ENCODE measurements at regions not wholly inside any gene's neighbourhood (a gene's known extent, or its start where the extent isn't known, plus 50 kb on each side); places are given as distances from the start of the nearest gene placed in this dataset.

DNA sequence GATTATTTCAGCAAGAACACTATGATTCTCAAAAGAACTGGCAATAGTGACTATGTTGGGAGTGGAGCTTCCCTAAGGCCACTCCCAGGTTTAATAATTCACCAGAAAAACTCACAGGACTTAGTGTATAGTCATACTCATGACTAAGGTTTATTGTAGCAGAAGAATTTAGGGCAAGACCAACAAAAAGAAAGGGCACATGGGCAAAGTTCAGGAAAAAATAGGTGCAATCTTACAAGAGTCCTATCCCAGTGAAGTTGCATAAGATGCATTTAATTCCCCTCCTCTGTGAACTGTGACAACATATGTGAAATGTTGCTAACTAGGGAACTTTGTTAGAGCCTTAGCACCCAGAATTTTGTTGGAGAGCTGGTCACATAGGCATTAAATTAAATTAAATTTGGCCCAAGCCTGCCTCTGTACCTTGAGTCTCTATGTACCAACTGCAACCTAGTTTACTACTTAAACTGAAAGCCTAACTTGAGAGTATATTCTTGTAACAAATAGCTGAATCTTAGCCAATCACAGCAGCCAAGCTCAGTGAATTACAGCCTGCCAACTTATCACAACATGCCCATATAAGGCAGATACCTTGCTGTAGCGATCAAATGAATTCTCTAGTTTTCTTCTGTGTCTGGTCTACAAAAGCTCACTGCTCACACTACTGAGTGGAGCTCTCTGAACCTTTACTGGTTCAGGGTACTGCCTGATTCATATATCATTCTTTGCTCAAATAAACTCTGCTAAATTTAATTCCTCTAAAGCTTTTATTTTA, 386.2 kb upstream of the ARHGEF26 start:
- Mint-ChIP-seq H3K4me1 (no peaks in the 10 kb centered on the region), H3K36me3 (no peaks in the 10 kb centered on the region), H3K27me3 (ENCODE audit: insufficient read depth, low read depth) (no peaks in the 10 kb centered on the region), H3K9me3 (peaks cover 6% of the 10 kb centered on the region), H3K4me3 (no peak overlapping the region), H3K27ac (no peak overlapping the region)
- Histone ChIP-seq H3K4me2 (no peak overlapping the region), H3F3A (ENCODE audit: low read depth) (no peaks in the 10 kb centered on the region), H3K36me3 (no peaks in the 10 kb centered on the region), H3K27ac (no peak overlapping the region), H3K27me3 (no peaks in the 10 kb centered on the region), H3K9ac (no peak overlapping the region), H3K79me2 (ENCODE audit: low read depth) (no peaks in the 10 kb centered on the region), H2AFZ (replicated peaks) (no peak overlapping the region), H4K20me1 (ENCODE audit: low read depth) (no peaks in the 10 kb centered on the region), H3K4me3 (no peak overlapping the region), H3K9me3 (ENCODE audit: low read depth) (no peaks in the 10 kb centered on the region), H3K4me1 (no peaks in the 10 kb centered on the region)
- no peak for DNase-seq (ENCODE audit: low spot score)
- TF ChIP-seq, protein P1, sequence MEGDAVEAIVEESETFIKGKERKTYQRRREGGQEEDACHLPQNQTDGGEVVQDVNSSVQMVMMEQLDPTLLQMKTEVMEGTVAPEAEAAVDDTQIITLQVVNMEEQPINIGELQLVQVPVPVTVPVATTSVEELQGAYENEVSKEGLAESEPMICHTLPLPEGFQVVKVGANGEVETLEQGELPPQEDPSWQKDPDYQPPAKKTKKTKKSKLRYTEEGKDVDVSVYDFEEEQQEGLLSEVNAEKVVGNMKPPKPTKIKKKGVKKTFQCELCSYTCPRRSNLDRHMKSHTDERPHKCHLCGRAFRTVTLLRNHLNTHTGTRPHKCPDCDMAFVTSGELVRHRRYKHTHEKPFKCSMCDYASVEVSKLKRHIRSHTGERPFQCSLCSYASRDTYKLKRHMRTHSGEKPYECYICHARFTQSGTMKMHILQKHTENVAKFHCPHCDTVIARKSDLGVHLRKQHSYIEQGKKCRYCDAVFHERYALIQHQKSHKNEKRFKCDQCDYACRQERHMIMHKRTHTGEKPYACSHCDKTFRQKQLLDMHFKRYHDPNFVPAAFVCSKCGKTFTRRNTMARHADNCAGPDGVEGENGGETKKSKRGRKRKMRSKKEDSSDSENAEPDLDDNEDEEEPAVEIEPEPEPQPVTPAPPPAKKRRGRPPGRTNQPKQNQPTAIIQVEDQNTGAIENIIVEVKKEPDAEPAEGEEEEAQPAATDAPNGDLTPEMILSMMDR (IDR thresholded peaks at IDR 0.05) = no peak
- no peak for TF ChIP-seq EZH2phosphoT487 (IDR thresholded peaks at IDR 0.05)
- no peak for TF ChIP-seq EZH2 (IDR thresholded peaks at IDR 0.05)

DNA sequence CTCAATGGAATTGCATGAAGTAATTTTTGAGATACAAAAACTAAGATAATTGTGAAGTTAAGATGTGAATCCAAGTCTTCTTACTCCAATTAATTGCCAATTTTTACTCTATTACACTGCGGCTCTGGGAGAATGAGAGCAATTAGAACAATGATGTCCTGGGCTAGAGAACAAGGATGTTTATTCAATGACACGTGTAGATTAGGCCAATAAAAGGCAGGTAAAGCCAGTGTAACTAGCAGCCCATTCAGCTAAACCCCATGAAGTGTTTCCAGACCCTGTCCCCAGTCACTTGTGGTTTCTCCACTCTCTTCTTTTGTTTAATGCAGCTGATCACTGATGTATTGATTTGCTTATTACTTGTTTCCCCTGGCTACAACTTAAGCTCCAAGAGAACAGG, 381.1 kb upstream of the ARHGEF26 start:
- no peaks in the 10 kb centered on the region for H3K27me3 ChIP-seq
- no peaks in the 10 kb centered on the region for H3K4me1 ChIP-seq
- H3F3A ChIP-seq (ENCODE audit: low read depth) = no peaks in the 10 kb centered on the region
- H3K4me2 ChIP-seq = no peak overlapping the region
- Mint-ChIP-seq H3K27me3 (ENCODE audit: insufficient read depth, low read depth) (no peaks in the 10 kb centered on the region), H3K36me3 (no peaks in the 10 kb centered on the region), H3K27ac (no peak overlapping the region), H3K9me3 (no peaks in the 10 kb centered on the region), H3K4me1 (no peaks in the 10 kb centered on the region), H3K4me3 (no peak overlapping the region)
- no peak for DNase-seq (ENCODE audit: low spot score)
- H3K4me3 ChIP-seq = no peak overlapping the region
- H3K36me3 ChIP-seq = no peaks in the 10 kb centered on the region
- TF ChIP-seq, protein P1 (IDR thresholded peaks at IDR 0.05) = no peak
- TF ChIP-seq EZH2phosphoT487 (IDR thresholded peaks at IDR 0.05) = no peak
- TF ChIP-seq EZH2 (IDR thresholded peaks at IDR 0.05) = no peak
- H3K27ac ChIP-seq = no peak overlapping the region
- H3K9ac ChIP-seq = no peak overlapping the region
- no peak overlapping the region for H2AFZ ChIP-seq (replicated peaks)
- no peaks in the 10 kb centered on the region for H4K20me1 ChIP-seq (ENCODE audit: low read depth)
- no peaks in the 10 kb centered on the region for H3K9me3 ChIP-seq (ENCODE audit: low read depth)
- no peaks in the 10 kb centered on the region for H3K79me2 ChIP-seq (ENCODE audit: low read depth)

DNA sequence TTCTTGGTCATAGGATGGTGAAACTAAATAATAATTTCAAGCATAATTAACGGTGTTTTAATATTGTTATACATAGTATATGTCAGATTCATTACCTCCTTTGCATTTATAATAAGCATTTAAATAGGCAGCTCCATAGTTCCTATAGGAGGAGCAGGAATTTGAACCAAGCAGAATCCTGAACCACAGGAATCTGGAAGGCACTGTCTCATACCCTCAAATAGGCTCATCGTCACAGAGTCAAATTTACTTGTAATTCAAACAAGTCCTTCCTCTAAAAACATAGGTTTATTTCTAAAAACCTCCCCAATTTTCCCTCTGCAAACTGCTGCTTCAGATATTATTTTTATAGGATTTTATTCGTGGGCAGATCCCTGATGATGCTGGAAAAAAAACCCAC, 376.3 kb upstream of the ARHGEF26 start:
- H3K4me3 Mint-ChIP-seq = no peak overlapping the region

More for the DNA sequence above, 376.3 kb upstream of the ARHGEF26 start:
- no peaks in the 10 kb centered on the region for H3K27me3 Mint-ChIP-seq (ENCODE audit: insufficient read depth, low read depth)
- no peaks in the 10 kb centered on the region for H3K4me1 Mint-ChIP-seq
- no peak overlapping the region for H3K4me2 ChIP-seq
- no peak overlapping the region for H3K27ac Mint-ChIP-seq
- H3K36me3 Mint-ChIP-seq = no peaks in the 10 kb centered on the region
- DNase-seq (ENCODE audit: low spot score) = no peak
- no peaks in the 10 kb centered on the region for H3F3A ChIP-seq (ENCODE audit: low read depth)
- no peaks in the 10 kb centered on the region for H4K20me1 ChIP-seq (ENCODE audit: low read depth)
- no peaks in the 10 kb centered on the region for H3K9me3 ChIP-seq (ENCODE audit: low read depth)
- no peaks in the 10 kb centered on the region for H3K27me3 ChIP-seq
- H3K4me1 ChIP-seq = no peaks in the 10 kb centered on the region
- H3K27ac ChIP-seq = no peak overlapping the region
- TF ChIP-seq EZH2phosphoT487 (IDR thresholded peaks at IDR 0.05) (no peak), EZH2 (IDR thresholded peaks at IDR 0.05) (no peak)
- TF ChIP-seq, protein P1 (IDR thresholded peaks at IDR 0.05) = no peak
- H3K4me3 ChIP-seq = no peak overlapping the region
- no peak overlapping the region for H3K9ac ChIP-seq
- H3K79me2 ChIP-seq (ENCODE audit: low read depth) = no peaks in the 10 kb centered on the region
- no peaks in the 10 kb centered on the region for H3K9me3 Mint-ChIP-seq
- no peak overlapping the region for H2AFZ ChIP-seq (replicated peaks)
- no peaks in the 10 kb centered on the region for H3K36me3 ChIP-seq
